Activated CD4-positive, alpha-beta memory T cell treated with anti-CD3 and anti-CD28 coated beads for 36 hours (primary cell): ENCODE measurements at regions not wholly inside any gene's neighbourhood (a gene's known extent, or its start where the extent isn't known, plus 50 kb on each side); places are given as distances from the start of the nearest gene placed in this dataset.

ENCODE experiments used
- CTCF ChIA-PET: fragments of 350-600 bp; sonication (Branson Sonifier 250); formaldehyde crosslinking; loops from one replicate; lab custom pipeline; 2021; ENCODE audit warnings: antibody characterized with exemption, inconsistent platforms; lab: Charles Lee
- POLR2A ChIA-PET: fragments of 350-600 bp; sonication (Branson Sonifier 250); formaldehyde crosslinking; loops from one replicate; lab custom pipeline; 2021; ENCODE audit warnings: antibody characterized with exemption; lab: Charles Lee
- DNase-seq: peaks from one replicate; pipeline ENCODE4 v3.0.0-alpha.2; 2020
- H3K27ac Mint-ChIP-seq: one replicate; pipeline ENCODE4 v1.8.0; 2021; ENCODE audit warnings: mixed read lengths
- H3K27me3 Mint-ChIP-seq: one replicate; pipeline ENCODE4 v1.8.0; 2021; ENCODE audit warnings: mixed read lengths
- H3K36me3 Mint-ChIP-seq: one replicate; pipeline ENCODE4 v1.8.0; 2021; ENCODE audit warnings: mixed read lengths
- H3K4me1 Mint-ChIP-seq: one replicate; pipeline ENCODE4 v1.8.0; 2021; ENCODE audit warnings: low read depth, mixed read lengths
- H3K4me3 Mint-ChIP-seq: one replicate; pipeline ENCODE4 v1.8.0; 2021; ENCODE audit warnings: mild to moderate bottlenecking, mixed read lengths
- H3K9me3 Mint-ChIP-seq: one replicate; pipeline ENCODE4 v1.8.0; 2021; ENCODE audit warnings: mixed read lengths
- intact Hi-C: fragments of 100-400 bp; cut with micrococcal nuclease; formaldehyde crosslinking; loops from one replicate; pipeline ENCODE4 v1.15.1; 2023

DNA sequence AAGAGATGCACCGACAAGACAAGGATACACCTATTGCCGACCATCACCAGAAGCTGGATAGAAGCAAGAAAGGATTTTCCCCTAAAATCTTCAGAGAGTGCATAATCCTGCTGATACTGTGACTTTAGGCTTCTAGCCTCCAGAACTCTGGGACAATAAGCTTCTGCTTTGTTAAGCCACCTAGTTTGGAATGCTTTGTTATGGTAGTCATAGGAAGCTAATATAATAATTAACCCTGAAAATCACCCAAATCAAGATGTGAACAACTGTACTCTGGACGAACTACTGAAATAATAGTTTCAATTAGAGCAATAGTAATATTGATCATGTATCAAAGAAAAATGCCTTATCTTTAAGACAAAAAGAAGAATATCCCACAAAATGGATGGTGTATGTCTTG is 524.6 kb downstream of the EFNB2 start:
- Mint-ChIP-seq H3K27ac (no peak overlapping the region), H3K27me3 (no peaks in the 10 kb centered on the region), H3K4me1 (no peaks in the 10 kb centered on the region), H3K9me3 (no peaks in the 10 kb centered on the region), H3K36me3 (no peaks in the 10 kb centered on the region), H3K4me3 (no peak overlapping the region)
- intact Hi-C loops, result no loop called here
- POLR2A ChIA-PET, result no interaction called here
- CTCF ChIA-PET, result no interaction called here
- no peak for DNase-seq

DNA sequence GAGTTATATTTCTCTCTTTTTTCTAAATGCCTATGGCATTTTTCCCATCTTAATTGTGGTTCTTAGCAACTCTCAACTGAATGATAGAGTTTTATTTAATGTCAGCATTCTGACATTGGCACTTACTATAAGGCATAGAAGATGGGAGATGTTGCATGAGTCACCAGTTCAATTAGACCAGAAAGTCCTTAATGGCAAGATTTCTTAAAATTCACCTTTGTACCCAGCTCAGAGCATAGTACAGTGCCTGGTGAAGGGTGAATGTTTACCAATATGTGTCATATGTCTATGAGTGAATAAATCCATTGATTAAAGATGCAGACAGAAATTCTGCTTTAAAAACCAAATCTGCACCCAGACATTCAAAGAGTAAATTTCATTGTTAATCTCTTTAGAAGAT is 526.9 kb downstream of the EFNB2 start:
- Mint-ChIP-seq H3K27ac (no peak overlapping the region), H3K36me3 (no peaks in the 10 kb centered on the region), H3K4me1 (no peaks in the 10 kb centered on the region), H3K4me3 (no peak overlapping the region), H3K9me3 (no peaks in the 10 kb centered on the region), H3K27me3 (no peaks in the 10 kb centered on the region)
- POLR2A ChIA-PET, result no interaction called here
- intact Hi-C loops, result no loop called here
- CTCF ChIA-PET, result no interaction called here
- DNase-seq, result no peak

DNA sequence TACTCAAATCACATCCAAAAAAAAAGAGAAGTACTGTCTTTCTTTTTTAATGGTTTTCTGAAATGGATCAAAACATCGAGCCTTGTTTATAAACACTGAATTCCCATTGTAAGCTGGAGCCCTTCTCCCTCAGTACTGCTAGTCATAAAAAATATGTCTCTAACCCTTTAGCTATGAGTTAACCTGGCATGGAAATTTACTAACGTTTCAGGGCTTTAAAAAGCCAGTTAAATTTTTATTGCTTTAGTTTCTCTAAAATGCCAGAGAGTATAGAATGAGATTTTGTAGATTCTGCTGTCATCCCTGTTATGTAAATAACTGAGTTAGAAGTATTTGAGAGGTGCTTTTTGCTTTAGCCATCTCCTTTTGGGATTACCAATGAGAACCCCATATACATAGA is 528.3 kb downstream of the EFNB2 start:
- Mint-ChIP-seq H3K27ac (no peak overlapping the region), H3K4me1 (no peaks in the 10 kb centered on the region), H3K4me3 (no peak overlapping the region), H3K27me3 (no peaks in the 10 kb centered on the region), H3K36me3 (no peaks in the 10 kb centered on the region), H3K9me3 (no peaks in the 10 kb centered on the region)
- CTCF ChIA-PET, result no interaction called here
- intact Hi-C loops, result no loop called here
- POLR2A ChIA-PET, result no interaction called here
- no peak for DNase-seq

- Mint-ChIP-seq H3K36me3 (no peaks in the 10 kb centered on the region), H3K27ac (no peak overlapping the region), H3K9me3 (peaks cover 3% of the 10 kb centered on the region), H3K4me1 (no peaks in the 10 kb centered on the region), H3K27me3 (no peaks in the 10 kb centered on the region), H3K4me3 (no peak overlapping the region)
- POLR2A ChIA-PET, result no interaction called here
- no peak for DNase-seq
- intact Hi-C loops, result no loop called here
- CTCF ChIA-PET, result no interaction called here
These were observed 531.8 kb downstream of the EFNB2 start for GRCh38 chr13:106003651-106004050.

GRCh38 chr13:106001443-106001842 is 534.0 kb downstream of the EFNB2 start:
- Mint-ChIP-seq H3K4me1 (no peaks in the 10 kb centered on the region), H3K27me3 (no peaks in the 10 kb centered on the region), H3K4me3 (no peak overlapping the region), H3K9me3 (peaks cover 4% of the 10 kb centered on the region), H3K27ac (no peak overlapping the region), H3K36me3 (no peaks in the 10 kb centered on the region)
- no peak for DNase-seq
- intact Hi-C loops, result no loop called here
- ChIA-PET CTCF (no interaction called here), POLR2A (no interaction called here)

GRCh38 chr13:105997581-105998550 is 537.6 kb downstream of the EFNB2 start:
- peaks cover 4% of the 10 kb centered on the region for H3K9me3 Mint-ChIP-seq
- H3K27ac Mint-ChIP-seq, result no peak overlapping the region
- no peaks in the 10 kb centered on the region for H3K27me3 Mint-ChIP-seq
- H3K36me3 Mint-ChIP-seq, result no peaks in the 10 kb centered on the region
- intact Hi-C loops, result no loop called here
- H3K4me3 Mint-ChIP-seq, result no peak overlapping the region
- POLR2A ChIA-PET, result no interaction called here
- CTCF ChIA-PET, result no interaction called here
- DNase-seq, result no peak
- no peaks in the 10 kb centered on the region for H3K4me1 Mint-ChIP-seq

- H3K27ac Mint-ChIP-seq, result no peak overlapping the region
- no peak overlapping the region for H3K4me3 Mint-ChIP-seq
- no peak for DNase-seq
- ChIA-PET CTCF (no interaction called here), POLR2A (no interaction called here)
- no peaks in the 10 kb centered on the region for H3K36me3 Mint-ChIP-seq
- H3K27me3 Mint-ChIP-seq, result no peaks in the 10 kb centered on the region
- intact Hi-C loops, result no loop called here
- H3K9me3 Mint-ChIP-seq, result peaks cover 4% of the 10 kb centered on the region
- no peaks in the 10 kb centered on the region for H3K4me1 Mint-ChIP-seq
These were observed 539.0 kb downstream of the EFNB2 start for GRCh38 chr13:105996391-105997025.

DNA sequence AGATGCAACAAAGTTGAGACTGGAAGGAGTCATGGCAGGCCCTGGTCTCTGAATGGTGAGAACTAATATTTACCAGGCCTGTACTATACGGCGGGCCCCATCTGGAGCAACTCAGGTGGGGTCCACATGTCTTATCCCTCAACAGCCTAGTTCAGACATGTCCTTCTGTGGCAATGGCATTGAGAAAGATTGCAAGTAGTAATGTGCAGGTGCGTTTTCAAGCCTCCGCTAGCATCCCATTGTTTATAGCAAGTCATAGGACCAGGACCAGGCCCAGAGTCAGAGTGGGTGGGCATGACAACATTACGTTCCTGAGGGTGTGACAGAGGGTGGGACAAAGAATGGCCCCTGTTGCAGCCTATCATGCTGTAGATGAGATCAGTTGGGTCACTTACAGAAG is 541.1 kb downstream of the EFNB2 start:
- no peak overlapping the region for H3K4me3 Mint-ChIP-seq
- no peaks in the 10 kb centered on the region for H3K36me3 Mint-ChIP-seq
- no peak overlapping the region for H3K27ac Mint-ChIP-seq
- no peaks in the 10 kb centered on the region for H3K4me1 Mint-ChIP-seq
- DNase-seq, result no peak
- peaks cover 3% of the 10 kb centered on the region for H3K9me3 Mint-ChIP-seq
- no peaks in the 10 kb centered on the region for H3K27me3 Mint-ChIP-seq
- intact Hi-C loops, result no loop called here
- ChIA-PET CTCF (no interaction called here), POLR2A (no interaction called here)

DNA sequence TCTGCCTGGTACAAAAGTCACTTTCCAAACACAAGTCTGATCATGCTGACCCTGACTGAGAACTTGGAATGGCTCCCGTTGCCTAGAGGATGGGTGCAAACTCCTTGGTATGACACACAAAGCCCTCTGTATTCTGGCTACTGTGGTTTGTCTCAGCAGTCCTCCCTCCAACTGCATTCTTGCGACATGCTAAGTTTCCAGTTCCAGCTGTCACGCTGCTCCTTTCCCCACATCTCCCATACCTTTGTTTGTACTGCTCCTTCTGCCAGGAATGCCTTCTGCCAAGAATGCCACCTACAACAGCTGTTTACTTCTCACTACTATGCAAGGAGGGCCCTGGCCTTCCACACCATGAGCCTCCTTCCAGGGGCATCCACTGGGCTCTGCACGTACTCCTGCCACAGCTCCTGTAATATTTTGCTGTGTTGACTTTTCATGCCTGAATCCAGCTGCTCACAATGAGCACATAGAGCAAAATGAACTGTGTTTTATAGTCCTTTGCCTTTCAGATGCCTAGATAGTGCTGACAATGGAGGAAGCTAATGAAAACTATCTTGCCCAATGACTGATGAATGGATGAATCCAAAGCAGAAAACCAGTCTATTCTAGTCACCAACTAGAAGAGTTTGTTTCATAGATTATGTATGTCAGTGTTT is 543.7 kb downstream of the EFNB2 start:
- DNase-seq, result no peak
- Mint-ChIP-seq H3K27me3 (no peaks in the 10 kb centered on the region), H3K27ac (no peak overlapping the region), H3K4me3 (no peak overlapping the region), H3K9me3 (no peaks in the 10 kb centered on the region), H3K36me3 (no peaks in the 10 kb centered on the region), H3K4me1 (no peaks in the 10 kb centered on the region)
- CTCF ChIA-PET, result no interaction called here
- POLR2A ChIA-PET, result no interaction called here
- intact Hi-C loops, result no loop called here

DNA sequence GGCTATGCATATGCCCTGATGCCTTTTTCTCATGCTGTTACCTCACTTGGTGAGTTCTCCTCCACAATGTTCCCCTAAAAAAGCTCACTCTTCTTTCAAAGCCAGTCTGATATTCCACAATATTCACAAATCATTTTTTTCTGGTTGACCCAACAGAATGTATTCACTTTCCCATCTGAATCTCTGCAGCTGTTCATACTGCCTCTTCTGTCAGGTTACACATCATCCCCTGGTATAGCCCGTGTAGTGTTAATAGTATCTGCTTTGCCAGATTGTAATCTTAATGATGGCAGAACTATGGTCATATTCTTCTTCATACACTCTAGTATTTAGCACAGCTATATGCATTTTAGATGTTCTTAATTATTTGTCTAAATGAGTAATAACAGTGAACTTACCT is 544.3 kb downstream of the EFNB2 start:
- no peak for DNase-seq
- no peaks in the 10 kb centered on the region for H3K4me1 Mint-ChIP-seq
- no peaks in the 10 kb centered on the region for H3K9me3 Mint-ChIP-seq
- intact Hi-C loops, result no loop called here
- H3K27me3 Mint-ChIP-seq, result no peaks in the 10 kb centered on the region
- H3K4me3 Mint-ChIP-seq, result no peak overlapping the region
- CTCF ChIA-PET, result no interaction called here
- POLR2A ChIA-PET, result no interaction called here
- H3K27ac Mint-ChIP-seq, result no peak overlapping the region
- no peaks in the 10 kb centered on the region for H3K36me3 Mint-ChIP-seq

DNA sequence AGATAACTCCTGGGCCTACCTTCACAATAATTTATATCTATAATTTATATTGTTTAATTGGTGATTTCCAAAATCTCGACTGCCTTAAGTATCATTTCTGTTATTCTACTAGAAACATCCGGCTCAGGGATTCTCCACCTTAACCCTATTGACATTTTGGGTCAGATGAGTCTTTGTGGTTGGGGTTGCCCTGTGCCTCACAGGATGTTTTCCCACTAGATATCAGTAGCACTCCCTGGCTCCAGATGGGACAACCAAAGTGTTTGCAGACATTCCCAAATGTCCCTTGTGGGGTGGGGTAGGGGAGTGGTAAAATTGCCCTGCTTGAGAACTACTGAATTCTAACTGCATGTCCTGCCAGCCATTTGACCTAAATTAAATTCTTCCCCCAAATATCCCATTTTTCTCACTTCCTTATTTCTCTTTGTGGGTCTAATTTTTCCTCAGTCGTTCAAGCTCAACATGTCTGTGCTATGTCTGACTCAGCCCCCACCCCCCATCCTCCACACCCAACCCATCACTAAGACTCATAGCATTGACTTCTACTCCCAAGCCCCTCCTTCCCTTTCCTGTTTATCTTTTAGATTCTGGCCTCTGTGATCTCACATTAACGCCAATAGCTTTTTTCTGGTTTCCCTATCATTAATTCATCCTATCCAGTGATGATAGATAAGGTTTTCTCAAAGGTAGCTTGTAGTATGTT is 545.1 kb downstream of the EFNB2 start:
- Mint-ChIP-seq H3K36me3 (no peaks in the 10 kb centered on the region), H3K9me3 (no peaks in the 10 kb centered on the region), H3K27ac (no peak overlapping the region), H3K27me3 (no peaks in the 10 kb centered on the region), H3K4me3 (no peak overlapping the region), H3K4me1 (no peaks in the 10 kb centered on the region)
- POLR2A ChIA-PET, result no interaction called here
- no peak for DNase-seq
- intact Hi-C loops, result no loop called here
- CTCF ChIA-PET, result no interaction called here

DNA sequence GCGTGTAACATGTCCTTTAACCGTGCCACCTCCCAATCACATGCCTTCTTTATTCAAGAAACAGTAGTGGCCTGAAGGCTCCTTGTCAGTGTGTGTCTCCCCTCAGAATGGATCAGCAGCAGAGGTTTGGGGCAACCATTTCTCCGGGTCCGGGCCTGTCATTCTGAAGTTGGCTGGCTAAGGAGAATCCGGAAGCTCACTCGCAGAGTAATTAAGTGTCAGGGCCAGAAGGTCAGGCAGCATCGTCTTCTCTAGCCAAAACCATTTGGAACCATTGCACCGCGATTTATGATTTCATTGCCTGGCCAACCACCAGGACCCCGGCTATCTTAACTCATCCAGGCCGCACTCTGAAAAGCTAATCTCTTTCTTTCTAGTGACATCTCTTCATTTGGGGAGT is 550.8 kb downstream of the EFNB2 start:
- POLR2A ChIA-PET, result no interaction called here
- no peaks in the 10 kb centered on the region for H3K36me3 Mint-ChIP-seq
- no peak overlapping the region for H3K27ac Mint-ChIP-seq
- intact Hi-C loops, result no loop called here
- CTCF ChIA-PET, result no interaction called here
- no peaks in the 10 kb centered on the region for H3K9me3 Mint-ChIP-seq
- H3K4me3 Mint-ChIP-seq, result no peak overlapping the region
- H3K4me1 Mint-ChIP-seq, result no peaks in the 10 kb centered on the region
- no peak for DNase-seq
- no peaks in the 10 kb centered on the region for H3K27me3 Mint-ChIP-seq
